Activated naive CD8-positive, alpha-beta T cell treated with anti-CD3 and anti-CD28 coated beads for 36 hours (primary cell): ENCODE measurements at regions not wholly inside any gene's neighbourhood (a gene's known extent, or its start where the extent isn't known, plus 50 kb on each side); places are given as distances from the start of the nearest gene placed in this dataset.
"Not testable (repeated sequence)": the region's sequence is repeated elsewhere in the genome, so short reads cannot be mapped to it uniquely, and the experiment has no call there.

Experiments
- DNase-seq: peaks from one replicate; pipeline ENCODE4 v3.0.0; 2021
- H3K27ac Mint-ChIP-seq: one replicate; pipeline ENCODE4 v1.8.0; 2022; ENCODE audit warnings: mild to moderate bottlenecking, moderate library complexity, mixed read lengths
- H3K27me3 Mint-ChIP-seq: one replicate; pipeline ENCODE4 v1.8.0; 2022; ENCODE audit warnings: mild to moderate bottlenecking, mixed read lengths
- H3K36me3 Mint-ChIP-seq: one replicate; pipeline ENCODE4 v1.8.0; 2021; ENCODE audit warnings: mild to moderate bottlenecking, mixed read lengths
- H3K4me1 Mint-ChIP-seq: one replicate; pipeline ENCODE4 v1.8.0; 2021; ENCODE audit warnings: mixed read lengths
- H3K4me3 Mint-ChIP-seq: one replicate; pipeline ENCODE4 v1.8.0; 2022; ENCODE audit warnings: mild to moderate bottlenecking, moderate library complexity, mixed read lengths
- H3K9me3 Mint-ChIP-seq: one replicate; pipeline ENCODE4 v1.8.0; 2022; ENCODE audit warnings: mixed read lengths

DNA sequence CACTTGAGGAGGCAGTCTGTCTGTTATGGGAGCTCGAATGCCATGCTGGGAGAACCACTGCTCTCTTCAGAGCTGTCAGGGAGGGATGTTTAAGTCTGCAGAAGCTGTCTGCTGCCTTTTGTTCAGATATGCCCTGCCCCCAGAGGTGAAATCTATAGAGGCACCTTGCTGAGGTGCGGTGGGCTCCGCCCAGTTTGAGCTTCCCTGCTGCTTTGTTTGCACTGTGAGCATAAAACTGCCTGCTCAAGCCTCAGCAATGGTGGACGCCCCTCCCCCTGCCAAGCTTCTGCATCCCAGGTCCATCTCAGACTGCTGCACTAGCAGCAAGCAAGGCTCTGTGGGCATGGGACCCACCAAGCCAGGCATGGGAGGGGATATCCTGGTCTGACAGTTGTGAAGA lies 247.5 kb downstream of the LMX1A start:
- Mint-ChIP-seq H3K27me3 (peaks cover 14% of the 10 kb centered on the region), H3K4me3 (no peak overlapping the region), H3K4me1 (no peaks in the 10 kb centered on the region), H3K27ac (no peak overlapping the region), H3K36me3 (no peaks in the 10 kb centered on the region), H3K9me3 (peaks cover 11% of the 10 kb centered on the region)
- no peak for DNase-seq

DNA sequence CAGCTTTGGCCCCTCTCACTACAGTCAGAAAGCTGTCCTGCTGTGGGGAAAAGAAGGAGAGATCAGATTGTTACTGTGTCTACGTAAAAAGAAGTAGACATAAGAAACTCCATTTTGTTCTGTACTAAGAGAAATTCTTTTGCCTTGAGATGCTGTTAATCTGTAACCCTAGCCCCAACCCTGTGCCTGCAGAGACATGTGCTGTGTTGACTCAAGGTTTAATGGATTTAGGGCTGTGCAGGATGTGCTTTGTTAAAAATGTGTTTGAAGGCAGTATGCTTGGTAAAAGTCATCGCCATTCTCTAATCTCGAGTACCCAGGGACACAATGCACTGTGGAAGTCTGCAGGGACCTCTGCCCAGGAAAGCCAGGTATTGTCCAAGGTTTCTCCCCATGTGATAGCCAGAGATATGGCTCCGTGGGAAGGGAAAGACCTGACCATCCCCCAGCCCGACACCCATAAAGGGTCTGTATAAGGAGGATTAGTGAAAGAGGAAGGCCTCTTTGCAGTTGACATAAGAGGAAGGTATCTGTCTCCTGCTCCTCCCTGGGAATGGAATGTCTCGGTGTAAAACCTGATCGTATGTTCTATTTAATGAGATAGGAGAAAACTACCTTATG lies 263.9 kb downstream of the LMX1A start:
- not testable (repeated sequence) for DNase-seq, H3K27me3 Mint-ChIP-seq, H3K4me1 Mint-ChIP-seq, H3K36me3 Mint-ChIP-seq, H3K4me3 Mint-ChIP-seq, H3K9me3 Mint-ChIP-seq, H3K27ac Mint-ChIP-seq

GRCh38 chr1:165080253-165080896 lies 276.1 kb downstream of the LMX1A start:
- no peak overlapping the region for H3K4me3 Mint-ChIP-seq
- no peak for DNase-seq
- no peaks in the 10 kb centered on the region for H3K4me1 Mint-ChIP-seq
- H3K9me3 Mint-ChIP-seq, result peaks cover 4% of the 10 kb centered on the region
- H3K27me3 Mint-ChIP-seq, result no peaks in the 10 kb centered on the region
- no peaks in the 10 kb centered on the region for H3K36me3 Mint-ChIP-seq
- no peak overlapping the region for H3K27ac Mint-ChIP-seq

DNA sequence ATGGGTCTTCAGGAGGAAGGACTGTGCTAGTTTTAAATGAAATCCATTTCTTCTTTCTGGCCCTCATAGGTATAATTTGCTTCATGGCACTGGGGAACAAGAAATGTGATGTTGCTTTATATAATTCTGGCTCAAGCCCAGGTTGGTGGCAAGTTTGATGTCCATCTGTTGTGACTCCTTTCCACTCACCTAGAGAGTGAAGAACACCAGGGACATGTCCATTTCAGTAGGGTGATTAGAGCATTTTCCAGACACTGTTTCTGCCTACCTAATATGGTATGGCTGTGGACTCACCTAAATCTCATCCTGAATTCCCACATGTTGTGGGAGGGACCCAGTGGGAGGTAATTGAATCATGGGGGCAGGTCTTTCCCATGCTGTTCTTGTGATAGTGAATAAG lies 278.1 kb downstream of the LMX1A start:
- H3K36me3 Mint-ChIP-seq, result no peaks in the 10 kb centered on the region
- peaks cover 1% of the 10 kb centered on the region for H3K9me3 Mint-ChIP-seq
- H3K4me1 Mint-ChIP-seq, result no peaks in the 10 kb centered on the region
- H3K27ac Mint-ChIP-seq, result no peak overlapping the region
- no peak overlapping the region for H3K4me3 Mint-ChIP-seq
- DNase-seq, result no peak
- H3K27me3 Mint-ChIP-seq, result no peaks in the 10 kb centered on the region

GRCh38 chr1:165075725-165076370 lies 280.7 kb downstream of the LMX1A start:
- peaks cover 1% of the 10 kb centered on the region for H3K9me3 Mint-ChIP-seq
- H3K36me3 Mint-ChIP-seq, result no peaks in the 10 kb centered on the region
- H3K4me1 Mint-ChIP-seq, result no peaks in the 10 kb centered on the region
- H3K4me3 Mint-ChIP-seq, result no peak overlapping the region
- H3K27me3 Mint-ChIP-seq, result peaks cover 2% of the 10 kb centered on the region
- no peak for DNase-seq
- H3K27ac Mint-ChIP-seq, result no peak overlapping the region

DNA sequence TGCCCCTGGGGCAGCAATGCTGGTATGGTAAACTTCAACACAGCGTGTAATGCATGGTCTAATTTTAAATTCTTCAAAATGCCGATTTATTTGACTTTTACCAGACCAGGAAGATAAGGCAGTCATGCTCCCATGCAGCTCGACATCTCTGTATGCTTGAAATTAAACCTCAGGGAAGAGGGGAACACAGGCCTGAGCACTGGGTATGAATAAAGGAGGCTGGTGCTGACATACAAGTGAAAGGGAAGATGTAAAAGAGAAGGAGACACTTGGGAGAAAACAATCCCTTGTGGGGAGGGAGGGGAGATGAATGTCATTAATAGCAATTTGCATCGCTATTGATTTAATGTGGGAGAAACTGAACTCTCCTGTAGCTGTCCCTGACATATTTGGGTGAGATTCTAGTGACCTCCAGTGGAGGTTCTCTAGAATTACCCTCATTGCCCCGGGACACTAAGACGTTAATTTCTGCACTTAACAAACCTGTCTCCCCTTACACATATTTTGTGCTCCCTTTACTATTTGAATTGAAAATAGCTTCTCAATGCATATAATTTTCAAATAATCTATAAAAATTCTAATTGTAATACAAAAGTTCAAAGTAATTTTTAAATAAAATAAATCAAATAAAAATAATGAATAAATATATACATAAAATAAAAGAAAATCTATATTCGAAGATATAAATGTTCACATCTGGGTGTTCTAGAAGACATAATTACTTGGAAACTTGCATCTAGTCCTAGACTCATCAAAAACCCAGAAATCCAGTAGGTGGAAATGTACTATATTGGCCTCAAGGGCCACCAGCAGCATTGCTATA lies 283.1 kb downstream of the LMX1A start:
- DNase-seq, result no peak
- Mint-ChIP-seq H3K4me3 (no peak overlapping the region), H3K36me3 (no peaks in the 10 kb centered on the region), H3K9me3 (no peaks in the 10 kb centered on the region), H3K4me1 (no peaks in the 10 kb centered on the region), H3K27me3 (peaks cover 4% of the 10 kb centered on the region), H3K27ac (no peak overlapping the region)

DNA sequence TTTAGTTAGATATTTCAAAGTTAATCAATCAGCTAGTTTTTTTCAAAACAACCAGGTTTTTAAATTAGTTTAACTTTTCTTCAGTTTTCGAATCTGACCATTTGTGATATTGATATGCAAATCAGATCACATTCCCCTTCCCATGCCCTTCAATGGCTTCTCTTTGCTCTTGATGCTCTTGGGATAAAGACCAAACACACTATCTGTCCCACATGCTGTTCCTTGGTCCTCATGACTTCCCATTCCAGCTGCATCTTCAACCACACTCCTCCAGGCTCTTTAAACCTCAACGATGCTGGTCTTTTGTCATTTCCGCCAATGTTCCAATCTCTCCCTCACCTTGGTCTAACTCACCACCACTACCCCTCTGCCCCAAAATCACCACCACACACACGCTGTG lies 285.8 kb downstream of the LMX1A start:
- Mint-ChIP-seq H3K27me3 (peaks cover 4% of the 10 kb centered on the region), H3K4me1 (no peaks in the 10 kb centered on the region), H3K27ac (no peak overlapping the region), H3K4me3 (no peak overlapping the region), H3K9me3 (no peaks in the 10 kb centered on the region), H3K36me3 (no peaks in the 10 kb centered on the region)
- no peak for DNase-seq

GRCh38 chr1:165069829-165070228 lies 286.7 kb downstream of the LMX1A start:
- Mint-ChIP-seq H3K36me3 (no peaks in the 10 kb centered on the region), H3K4me3 (no peak overlapping the region), H3K4me1 (no peaks in the 10 kb centered on the region), H3K9me3 (no peaks in the 10 kb centered on the region), H3K27me3 (peaks cover 4% of the 10 kb centered on the region), H3K27ac (no peak overlapping the region)
- DNase-seq, result no peak

- no peak for DNase-seq
- Mint-ChIP-seq H3K9me3 (no peaks in the 10 kb centered on the region), H3K4me3 (no peak overlapping the region), H3K27ac (no peak overlapping the region), H3K27me3 (peaks cover 4% of the 10 kb centered on the region), H3K36me3 (no peaks in the 10 kb centered on the region), H3K4me1 (no peaks in the 10 kb centered on the region)
Observed at GRCh38 chr1:165068741-165069140, 287.8 kb downstream of the LMX1A start.

DNA sequence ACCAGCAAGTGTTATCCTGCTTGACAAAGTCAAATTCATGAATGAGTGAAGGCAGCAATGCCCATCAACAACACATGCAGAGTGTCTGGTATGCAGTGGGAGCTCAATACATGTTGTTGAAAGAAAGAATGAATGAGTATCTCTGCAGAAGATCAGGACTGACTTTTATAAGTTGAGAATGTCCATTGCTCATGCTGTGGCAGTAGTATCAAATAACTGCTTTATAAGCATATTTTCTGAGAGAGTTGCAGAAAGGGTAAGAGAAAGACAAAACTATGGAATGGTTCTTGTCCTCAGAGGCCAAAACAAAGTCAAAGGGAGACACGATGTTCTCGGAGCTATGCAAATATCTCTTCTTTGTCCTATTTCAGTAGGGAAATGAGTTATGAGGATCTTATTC lies 288.7 kb downstream of the LMX1A start:
- Mint-ChIP-seq H3K4me1 (no peaks in the 10 kb centered on the region), H3K27ac (no peak overlapping the region), H3K4me3 (no peak overlapping the region), H3K36me3 (no peaks in the 10 kb centered on the region), H3K27me3 (peaks cover 4% of the 10 kb centered on the region), H3K9me3 (no peaks in the 10 kb centered on the region)
- DNase-seq, result no peak

- H3K27ac Mint-ChIP-seq, result no peak overlapping the region
- no peak overlapping the region for H3K4me3 Mint-ChIP-seq
- no peaks in the 10 kb centered on the region for H3K36me3 Mint-ChIP-seq
- peaks cover 5% of the 10 kb centered on the region for H3K27me3 Mint-ChIP-seq
- no peaks in the 10 kb centered on the region for H3K4me1 Mint-ChIP-seq
- H3K9me3 Mint-ChIP-seq, result no peaks in the 10 kb centered on the region
- no peak for DNase-seq
Observed at GRCh38 chr1:165063181-165063965, 293.1 kb downstream of the LMX1A start.

DNA sequence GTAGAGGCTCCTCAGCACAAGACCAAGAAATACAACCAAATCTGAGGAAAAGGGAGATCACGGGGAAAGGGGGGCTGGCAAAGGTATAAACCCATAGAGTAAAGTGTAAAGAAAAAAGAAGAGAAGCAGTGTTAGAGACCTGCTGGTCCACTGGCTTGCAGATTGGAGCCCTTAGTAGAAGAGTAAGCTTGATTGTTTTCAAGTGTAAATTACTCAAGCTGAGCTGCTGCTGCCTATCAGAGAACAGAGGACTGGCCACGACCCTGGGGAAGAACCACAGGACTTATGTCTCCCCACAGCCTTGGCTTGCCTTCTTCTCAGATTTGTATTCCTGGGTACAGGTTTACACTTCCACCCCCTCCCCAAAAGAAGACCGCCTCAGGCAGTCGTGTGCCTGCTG lies 294.2 kb downstream of the LMX1A start:
- Mint-ChIP-seq H3K27me3 (peaks cover 5% of the 10 kb centered on the region), H3K4me1 (no peaks in the 10 kb centered on the region), H3K4me3 (no peak overlapping the region), H3K27ac (no peak overlapping the region), H3K9me3 (no peaks in the 10 kb centered on the region), H3K36me3 (no peaks in the 10 kb centered on the region)
- no peak for DNase-seq

- no peak for DNase-seq
- H3K4me3 Mint-ChIP-seq, result no peak overlapping the region
- H3K27ac Mint-ChIP-seq, result no peak overlapping the region
- H3K4me1 Mint-ChIP-seq, result no peaks in the 10 kb centered on the region
- no peaks in the 10 kb centered on the region for H3K36me3 Mint-ChIP-seq
- H3K27me3 Mint-ChIP-seq, result peaks cover 14% of the 10 kb centered on the region
- no peaks in the 10 kb centered on the region for H3K9me3 Mint-ChIP-seq
Observed at GRCh38 chr1:165060285-165060793, 296.2 kb downstream of the LMX1A start.

- DNase-seq, result no peak
- H3K27ac Mint-ChIP-seq, result no peak overlapping the region
- H3K9me3 Mint-ChIP-seq, result no peaks in the 10 kb centered on the region
- peaks cover 18% of the 10 kb centered on the region for H3K27me3 Mint-ChIP-seq
- H3K36me3 Mint-ChIP-seq, result no peaks in the 10 kb centered on the region
- no peaks in the 10 kb centered on the region for H3K4me1 Mint-ChIP-seq
- H3K4me3 Mint-ChIP-seq, result no peak overlapping the region
Observed at GRCh38 chr1:165057956-165058355, 298.6 kb downstream of the LMX1A start.
